Heart left ventricle (tissue), 16 donors: ENCODE measurements at regions not wholly inside any gene's neighbourhood (a gene's known extent, or its start where the extent isn't known, plus 50 kb on each side); places are given as distances from the start of the nearest gene placed in this dataset.
"Not testable (repeated sequence)": the region's sequence is repeated elsewhere in the genome, so short reads cannot be mapped to it uniquely, and the experiment has no call there.

Experiments
- ATAC-seq, 4 donors: fragments of 200-7000 bp; cut with Tn5 transposase; one replicate each; pipeline ENCODE4 v1.9.1; 2020 to 2022; ENCODE audit warnings: moderate library complexity in 4 of 4, mild to moderate bottlenecking in 3 of 4, moderate number of reproducible peaks in 1 of 4
- DNase-seq, 5 donors: peaks; one replicate each; pipeline ENCODE4 v3.0.0-alpha.2; 2020
- H3K27ac ChIP-seq, 12 donors: fragments of 200-600 bp; sonication (generic) in 4 of 12; one replicate each; pipeline versions ENCODE4 v1.5.0 to v1.8.0; 2016 to 2022; ENCODE audit warnings: mild to moderate bottlenecking in 2 of 12
- H3K27me3 ChIP-seq, 9 donors: fragments of 200-600 bp; sonication (generic) in 2 of 9; one replicate each; pipeline versions ENCODE4 v1.5.1 to v1.8.0; 2016 to 2022; ENCODE audit warnings: mild to moderate bottlenecking in 3 of 9
- H3K36me3 ChIP-seq, 9 donors: fragments of 200-600 bp; sonication (generic) in 2 of 9; one replicate each; pipeline versions ENCODE4 v1.5.0 to v1.8.0; 2018 to 2022; ENCODE audit warnings: mild to moderate bottlenecking in 2 of 9
- H3K4me1 ChIP-seq, 12 donors: fragments of 200-600 bp; sonication (generic) in 4 of 12; one replicate each; pipeline versions ENCODE4 v1.5.0 to v1.8.0; 2016 to 2022; ENCODE audit warnings: mild to moderate bottlenecking in 3 of 12
- H3K4me3 ChIP-seq, 12 donors: fragments of 200-600 bp; sonication (generic) in 4 of 12; one replicate each; pipeline versions ENCODE4 v1.5.0 to v1.8.0; 2017 to 2022; ENCODE audit warnings: mild to moderate bottlenecking in 9 of 12, moderate library complexity in 4 of 12
- H3K9me3 ChIP-seq, 12 donors: fragments of 200-600 bp; sonication (generic) in 4 of 12; one replicate each; pipeline versions ENCODE4 v1.5.0 to v1.8.0; 2016 to 2022; ENCODE audit warnings: mild to moderate bottlenecking in 1 of 12
- CTCF ChIP-seq, 12 donors: fragments of 200-600 bp; sonication (generic) in 4 of 12; IDR thresholded peaks; one replicate each; pipeline versions ENCODE4 v1.5.0 to v1.8.0; 2018 to 2022; ENCODE audit warnings: antibody characterized with exemption in 12 of 12, mild to moderate bottlenecking in 5 of 12
- POLR2A ChIP-seq, 2 donors: fragments of 450-650 bp; IDR thresholded peaks; one replicate each; pipeline ENCODE4 v1.6.1; 2017; ENCODE audit warnings: antibody characterized with exemption in 2 of 2, mild to moderate bottlenecking in 2 of 2, moderate library complexity in 2 of 2
- WGBS, 4 donors: extraction: QIAGEN DNeasy Blood & Tissue Kit in 2 of 4; methylation state at CpG; one replicate each; pipeline versions ENCODE4 v1.1.5 to v1.1.7; 2013 to 2018; 5-methylcytosine and 5-hydroxymethylcytosine counted together
- intact Hi-C, 10 donors: fragments of 100-400 bp; cut with DNase I; formaldehyde crosslinking; loops; one replicate each; pipeline versions ENCODE4 v1.11.1 to v1.14.2; 2022
- donor health status: ischemic (EF 13 %, LVEDD 7.1; RV severe dilation, severe dysfunction).
- donor health status: healthy with polysubstance abuse.
- donor health status: DM: no; HTN: yes; CAD: no.
- donor health status: DM: no; HTN: no; CAD: no.
- donor health status: ischemic (EF 25% LVEDD 6.9; RV normal size, moderate dysfunction).
- donor health status: ischemic (EF 25% LVEDD 5.7; RV mildly dilated, moderate dysfunction).
- donor health status: healthy.
- donor health status: DM: yes; HTN: yes; CAD: no.
- donor health status: ischemic (EF 35%, LVEDD 5.7; RV mildly dilated, moderate dysfunction).
- donor health status: nonischemic (EF 11% LVEDD 7.7; RV severe dilation, severe dysfunction).
- donor health status: DM: yes; HTN: yes; CAD: no.
- donor health status: PGD.
- donor health status: ischemic (EF 29% LVEDD 5.4; RV normal size, mild dysfunction).
- donor health status: nonischemic (EF 23%, LVEDD 6.1; RV moderate dilation, normal function).

GRCh38 chr3:22732641-22733040 is 470.5 kb upstream of the UBE2E2 start:
- TF ChIP-seq POLR2A (IDR thresholded peaks at IDR 0.05) (no peak), CTCF (IDR thresholded peaks at IDR 0.05) (no peak)
- no peaks in the 10 kb centered on the region for H3K36me3 ChIP-seq
- 10 to 33% (median 20%) methylated on average over 1 of the region's 1 CpG for WGBS, 4 donors
- H3K27ac ChIP-seq = no peak overlapping the region
- no peak overlapping the region for H3K4me3 ChIP-seq
- no peak for DNase-seq
- peaks cover 0 to 2% (median 0%) of the 10 kb centered on the region in 9 donors for H3K27me3 ChIP-seq
- no peaks in the 10 kb centered on the region for H3K4me1 ChIP-seq
- ATAC-seq = no peak
- intact Hi-C loops = no loop called here
- no peaks in the 10 kb centered on the region for H3K9me3 ChIP-seq

- intact Hi-C loops = no loop called here
- no peak for ATAC-seq
Measured at GRCh38 chr3:22734207-22734606, 468.9 kb upstream of the UBE2E2 start.

GRCh38 chr3:22734756-22735155 is 468.4 kb upstream of the UBE2E2 start:
- TF ChIP-seq CTCF (IDR thresholded peaks at IDR 0.05) (no peak), POLR2A (IDR thresholded peaks at IDR 0.05) (no peak)
- ATAC-seq = no peak
- intact Hi-C loops = loop anchor here in 1 of 10 donors (5.0 kb wide), 1 partner anchor 233 kb away; no protein-coding TSS in a partner anchor

More at GRCh38 chr3:22734207-22734606, 468.9 kb upstream of the UBE2E2 start:
- Histone ChIP-seq H3K4me1 (no peaks in the 10 kb centered on the region), H3K27ac (no peak overlapping the region), H3K4me3 (no peak overlapping the region), H3K36me3 (no peaks in the 10 kb centered on the region), H3K9me3 (peaks cover 0 to 8% (median 0%) of the 10 kb centered on the region in 12 donors), H3K27me3 (no peaks in the 10 kb centered on the region)
- TF ChIP-seq CTCF (IDR thresholded peaks at IDR 0.05) (no peak), POLR2A (IDR thresholded peaks at IDR 0.05) (no peak)
- 0 to 17% (median 8%) methylated on average over 1 of the region's 1 CpG for WGBS, 4 donors
- no peak for DNase-seq

GRCh38 chr3:22735373-22735772 is 467.8 kb upstream of the UBE2E2 start:
- TF ChIP-seq POLR2A (IDR thresholded peaks at IDR 0.05) (no peak), CTCF (IDR thresholded peaks at IDR 0.05) (no peak)
- Histone ChIP-seq H3K9me3 (peaks cover 0 to 10% (median 0%) of the 10 kb centered on the region in 12 donors), H3K36me3 (no peaks in the 10 kb centered on the region), H3K27me3 (no peaks in the 10 kb centered on the region), H3K4me1 (no peaks in the 10 kb centered on the region), H3K27ac (no peak overlapping the region), H3K4me3 (no peak overlapping the region)
- DNase-seq (no peak), ATAC-seq (no peak)
- intact Hi-C loops = loop anchor here in 1 of 10 donors (5.0 kb wide), 1 partner anchor 232 kb away; no protein-coding TSS in a partner anchor

More at GRCh38 chr3:22734756-22735155, 468.4 kb upstream of the UBE2E2 start:
- Histone ChIP-seq H3K27ac (no peak overlapping the region), H3K36me3 (no peaks in the 10 kb centered on the region), H3K9me3 (peaks cover 0 to 8% (median 0%) of the 10 kb centered on the region in 12 donors), H3K27me3 (no peaks in the 10 kb centered on the region), H3K4me3 (no peak overlapping the region), H3K4me1 (no peaks in the 10 kb centered on the region)
- 84 to 93% (median 87%) methylated on average over 2 of the region's 2 CpGs for WGBS, 4 donors
- no peak for DNase-seq

GRCh38 chr3:22743386-22743785 is 459.7 kb upstream of the UBE2E2 start:
- H3K4me1 ChIP-seq, ATAC-seq, H3K4me3 ChIP-seq, H3K27ac ChIP-seq, DNase-seq, H3K9me3 ChIP-seq, H3K36me3 ChIP-seq, H3K27me3 ChIP-seq, intact Hi-C loops: not testable (repeated sequence)
- WGBS, 4 donors = 91 to 95% (median 92%) methylated on average over 22 of the region's 22 CpGs
